IPS DF 6.9 (cell line): ENCODE measurements at regions not wholly inside any gene's neighbourhood (a gene's known extent, or its start where the extent isn't known, plus 50 kb on each side); places are given as distances from the start of the nearest gene placed in this dataset.

Experiments
- DNase-seq: peaks from one replicate; pipeline ENCODE4 v3.0.0-alpha.2; 2013; ENCODE audit warnings: low read depth, low spot score
- H3K27ac ChIP-seq: one replicate; pipeline ENCODE4 v1.5.1; 2013; ENCODE audit warnings: low read length, control low read depth
- H3K27me3 ChIP-seq: 2 replicates; pipeline ENCODE4 v1.6.1; 2013; ENCODE audit warnings: mild to moderate bottlenecking, low read length; ENCODE audit not compliant: control insufficient read depth, insufficient read depth
- H3K36me3 ChIP-seq: 2 replicates; pipeline ENCODE4 v1.6.1; 2013; ENCODE audit warnings: low read length; ENCODE audit not compliant: control insufficient read depth, insufficient read depth
- H3K4me1 ChIP-seq: 2 replicates; pipeline ENCODE4 v1.6.1; 2013; ENCODE audit warnings: low read length; ENCODE audit not compliant: control insufficient read depth, insufficient read depth
- H3K4me3 ChIP-seq: 2 replicates; pipeline ENCODE4 v1.5.1; 2013; ENCODE audit warnings: mild to moderate bottlenecking, low read length
- H3K9me3 ChIP-seq: 2 replicates; pipeline ENCODE4 v1.6.1; 2013; ENCODE audit warnings: low read length, inconsistent platforms; ENCODE audit not compliant: control insufficient read depth, insufficient read depth
- WGBS: extraction: QIAGEN DNeasy Blood & Tissue Kit; methylation state at CpG from one replicate; pipeline ENCODE4 v1.1.7; 2013; ENCODE audit warnings: mixed read lengths, missing lambda C conversion rate; ENCODE audit not compliant: insufficient read length, insufficient coverage; 5-methylcytosine and 5-hydroxymethylcytosine counted together

DNA sequence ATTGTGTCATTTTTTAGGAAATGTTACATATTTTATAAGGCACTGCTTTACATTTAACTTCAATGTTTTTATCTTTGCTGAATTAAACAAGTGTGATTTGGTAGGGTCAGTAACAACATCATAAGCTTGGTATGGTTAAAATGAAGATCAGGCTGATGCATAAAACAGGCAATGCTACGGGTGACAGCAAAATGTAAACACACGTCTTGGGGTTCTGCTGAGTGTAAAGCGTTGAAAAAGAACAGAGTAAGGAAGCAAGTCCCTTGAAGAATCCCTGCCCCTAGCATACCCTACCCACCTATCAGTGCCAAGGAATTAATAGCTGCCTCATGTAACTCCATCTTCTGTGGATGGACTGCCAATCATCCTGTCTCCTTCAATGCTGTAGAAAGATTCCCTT lies 157.0 kb downstream of the CBLL2 start:
- H3K27ac ChIP-seq: no peak overlapping the region
- H3K4me3 ChIP-seq: no peak overlapping the region
- no peaks in the 10 kb centered on the region for H3K36me3 ChIP-seq
- no peaks in the 10 kb centered on the region for H3K9me3 ChIP-seq
- H3K27me3 ChIP-seq: no peaks in the 10 kb centered on the region
- WGBS: no CpG with 5 or more reads among the region's 3 CpGs
- no peak for DNase-seq
- no peaks in the 10 kb centered on the region for H3K4me1 ChIP-seq

DNA sequence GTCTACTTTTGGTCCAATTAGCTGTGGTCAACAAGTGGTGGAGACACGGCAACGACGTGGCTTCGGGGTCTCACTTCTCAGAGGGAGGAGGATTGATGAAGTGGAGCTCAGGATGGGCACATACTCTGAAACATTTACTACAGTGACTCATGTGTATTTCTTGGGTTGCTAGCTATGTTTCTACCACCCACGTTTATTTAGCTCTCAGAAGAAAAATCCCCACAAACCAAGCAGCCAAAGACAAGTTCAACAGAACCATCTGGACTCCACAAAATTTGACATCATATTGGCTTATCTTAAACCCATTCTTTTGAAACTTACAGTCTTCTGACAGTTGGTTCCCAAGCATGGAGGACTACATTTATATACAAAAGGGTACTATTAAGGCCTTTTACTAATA lies 158.0 kb downstream of the CBLL2 start:
- no peak for DNase-seq
- H3K4me3 ChIP-seq: no peak overlapping the region
- no peaks in the 10 kb centered on the region for H3K9me3 ChIP-seq
- H3K4me1 ChIP-seq: no peaks in the 10 kb centered on the region
- H3K27ac ChIP-seq: no peak overlapping the region
- no CpG with 5 or more reads among the region's 5 CpGs for WGBS
- H3K27me3 ChIP-seq: no peaks in the 10 kb centered on the region
- no peaks in the 10 kb centered on the region for H3K36me3 ChIP-seq

DNA sequence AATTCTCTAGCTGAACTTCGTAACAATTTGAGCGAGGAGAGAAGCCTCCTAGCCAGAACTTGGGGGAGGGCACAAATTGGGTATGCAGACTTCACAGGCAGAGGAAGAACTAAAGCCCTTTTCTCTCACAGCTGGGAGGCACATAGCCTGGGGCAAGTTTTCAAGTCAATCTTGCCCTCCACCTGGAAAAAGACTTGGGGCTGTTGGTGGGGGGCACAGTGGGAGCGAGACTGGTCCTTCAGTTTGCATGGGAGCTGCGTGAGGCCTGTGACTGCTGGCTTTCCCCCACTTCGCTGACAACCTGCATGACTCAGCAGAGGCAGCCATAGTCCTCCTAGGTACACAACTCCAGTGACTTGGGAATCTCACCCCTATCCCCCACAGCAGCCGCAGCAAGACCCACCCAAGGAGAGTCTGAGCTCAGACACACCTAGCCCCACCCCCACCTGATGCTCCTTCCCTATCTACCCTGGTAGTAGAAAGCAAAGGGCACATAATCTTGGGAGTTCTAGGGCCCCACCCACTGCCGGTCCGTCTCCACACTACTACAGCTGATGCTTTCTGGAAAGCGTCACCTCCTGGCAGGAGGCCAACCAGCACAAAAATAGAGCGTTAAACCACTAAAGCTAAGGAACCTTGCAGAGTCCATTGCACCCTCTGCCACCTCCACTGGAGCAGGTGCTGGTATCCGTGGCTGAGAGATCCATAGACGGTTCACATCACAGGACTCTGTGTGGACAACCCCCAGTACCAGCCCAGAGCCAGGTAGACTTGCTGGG lies 160.8 kb downstream of the CBLL2 start:
- H3K27ac ChIP-seq: no peak overlapping the region
- no peaks in the 10 kb centered on the region for H3K4me1 ChIP-seq
- DNase-seq: no peak
- H3K36me3 ChIP-seq: no peaks in the 10 kb centered on the region
- H3K27me3 ChIP-seq: no peaks in the 10 kb centered on the region
- no peak overlapping the region for H3K4me3 ChIP-seq
- H3K9me3 ChIP-seq: no peaks in the 10 kb centered on the region
- no CpG with 5 or more reads among the region's 12 CpGs for WGBS

DNA sequence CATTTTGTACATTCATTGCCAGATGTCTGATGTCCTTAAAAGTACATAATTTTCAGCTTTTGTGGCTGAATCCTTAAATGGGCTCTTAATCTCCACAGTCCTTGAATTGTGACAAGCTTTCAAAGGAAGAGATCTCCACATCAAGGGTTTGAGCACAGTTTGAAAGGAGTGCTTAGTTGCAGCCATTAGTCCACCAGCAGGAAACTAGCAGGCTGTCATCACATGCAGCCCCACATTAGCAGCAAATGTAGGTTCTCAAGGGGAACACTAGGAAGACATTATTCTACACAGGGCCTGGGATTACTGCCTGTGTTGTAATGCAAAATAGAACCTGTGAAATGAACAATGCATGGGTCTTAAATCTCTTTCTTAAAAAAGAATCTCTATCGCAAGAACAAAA lies 173.2 kb downstream of the CBLL2 start:
- Histone ChIP-seq H3K27ac (no peak overlapping the region), H3K27me3 (no peaks in the 10 kb centered on the region), H3K4me1 (no peaks in the 10 kb centered on the region), H3K4me3 (no peak overlapping the region), H3K36me3 (no peaks in the 10 kb centered on the region), H3K9me3 (no peaks in the 10 kb centered on the region)
- no CpG with 5 or more reads among the region's 1 CpG for WGBS
- DNase-seq: no peak

DNA sequence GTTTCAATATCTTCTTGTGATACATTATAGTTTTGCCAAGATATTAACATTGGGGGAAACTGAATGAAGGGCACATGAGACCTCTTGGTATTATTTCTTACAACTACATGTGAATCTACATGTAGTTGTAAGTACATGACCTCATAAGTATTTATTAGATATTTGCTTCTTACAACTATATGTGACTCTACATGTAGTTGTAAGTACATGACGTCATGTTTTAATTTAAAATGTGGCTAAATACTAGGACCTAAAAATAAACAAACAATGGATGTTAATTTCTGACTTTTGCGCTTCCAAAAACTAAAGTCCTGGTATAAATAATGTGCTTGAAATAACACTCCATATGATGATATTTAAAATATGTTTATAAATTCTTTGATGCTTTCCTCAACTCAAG lies 190.2 kb downstream of the CBLL2 start:
- Histone ChIP-seq H3K4me3 (no peak overlapping the region), H3K4me1 (no peaks in the 10 kb centered on the region), H3K9me3 (no peaks in the 10 kb centered on the region), H3K27me3 (no peaks in the 10 kb centered on the region), H3K27ac (no peak overlapping the region), H3K36me3 (no peaks in the 10 kb centered on the region)
- DNase-seq: no peak
- no CpG with 5 or more reads among the region's 2 CpGs for WGBS

DNA sequence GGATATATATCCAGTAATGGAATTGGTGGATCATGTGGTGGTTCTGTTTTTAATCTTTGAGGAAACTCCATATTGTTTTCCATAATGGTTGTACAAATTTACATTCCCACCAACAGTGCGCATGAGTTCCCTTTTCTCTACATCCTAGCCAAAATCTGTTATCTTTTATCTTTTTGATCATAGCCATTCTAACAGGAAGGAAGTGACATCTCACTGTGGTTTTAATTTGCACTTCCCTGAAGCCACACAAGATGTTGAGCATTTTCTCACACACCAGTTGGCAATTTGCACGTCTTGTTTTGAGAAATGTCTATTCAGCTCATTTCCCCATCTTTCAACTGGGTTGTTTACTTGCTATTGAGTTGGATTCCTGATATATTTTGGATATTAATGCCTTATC lies 194.9 kb downstream of the CBLL2 start:
- no peak for DNase-seq
- Histone ChIP-seq H3K27ac (no peak overlapping the region), H3K4me3 (no peak overlapping the region), H3K4me1 (no peaks in the 10 kb centered on the region), H3K36me3 (no peaks in the 10 kb centered on the region), H3K27me3 (no peaks in the 10 kb centered on the region), H3K9me3 (no peaks in the 10 kb centered on the region)
- no CpG with 5 or more reads among the region's 2 CpGs for WGBS

DNA sequence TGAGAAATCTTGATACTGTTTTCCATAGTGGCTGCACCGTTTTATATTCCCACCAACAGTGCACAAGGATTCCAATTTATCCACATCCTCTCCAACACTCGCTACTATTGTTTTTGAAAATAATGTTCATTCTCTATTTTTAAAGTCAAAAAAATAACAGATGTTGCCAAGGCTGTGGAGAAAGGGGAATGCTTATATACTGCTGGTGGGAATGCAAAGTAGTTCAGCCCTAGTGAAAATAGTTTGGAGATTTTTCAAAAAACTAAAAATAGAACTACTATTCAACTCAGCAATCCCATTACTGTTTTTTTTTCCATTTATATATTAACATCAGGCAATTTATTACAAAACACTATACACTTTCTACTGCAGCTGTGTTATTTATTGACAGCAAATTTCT lies 208.7 kb downstream of the CBLL2 start:
- no peak for DNase-seq
- WGBS: no CpG with 5 or more reads among the region's 2 CpGs
- no peaks in the 10 kb centered on the region for H3K9me3 ChIP-seq

DNA sequence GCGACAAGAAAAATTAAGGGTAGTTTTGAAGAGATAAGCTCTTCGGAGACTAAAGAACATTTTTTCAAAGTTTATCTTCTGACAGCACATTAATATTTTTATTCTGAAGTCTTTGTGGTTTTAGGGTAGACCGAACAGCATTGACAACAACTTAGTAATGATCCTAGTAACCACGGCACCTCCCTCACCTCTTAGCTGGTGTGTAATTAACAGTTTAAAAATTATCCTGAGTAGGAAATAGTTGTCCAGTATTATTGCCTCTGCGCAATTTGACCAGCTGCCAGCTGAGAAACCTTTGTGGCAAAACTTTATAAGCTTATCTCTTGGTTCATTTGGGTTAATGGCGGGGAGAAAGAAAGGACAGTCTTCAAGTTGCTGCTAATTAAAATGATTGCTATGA lies 213.6 kb downstream of the CBLL2 start:
- DNase-seq: no peak
- WGBS: no CpG with 5 or more reads among the region's 6 CpGs
- Histone ChIP-seq H3K27me3 (no peaks in the 10 kb centered on the region), H3K36me3 (no peaks in the 10 kb centered on the region), H3K27ac (no peak overlapping the region), H3K9me3 (no peaks in the 10 kb centered on the region), H3K4me1 (no peaks in the 10 kb centered on the region), H3K4me3 (no peak overlapping the region)

More for the DNA sequence above, 208.7 kb downstream of the CBLL2 start:
- H3K4me3 ChIP-seq: no peak overlapping the region
- H3K4me1 ChIP-seq: no peaks in the 10 kb centered on the region
- H3K36me3 ChIP-seq: no peaks in the 10 kb centered on the region
- H3K27me3 ChIP-seq: no peaks in the 10 kb centered on the region
- H3K27ac ChIP-seq: no peak overlapping the region

DNA sequence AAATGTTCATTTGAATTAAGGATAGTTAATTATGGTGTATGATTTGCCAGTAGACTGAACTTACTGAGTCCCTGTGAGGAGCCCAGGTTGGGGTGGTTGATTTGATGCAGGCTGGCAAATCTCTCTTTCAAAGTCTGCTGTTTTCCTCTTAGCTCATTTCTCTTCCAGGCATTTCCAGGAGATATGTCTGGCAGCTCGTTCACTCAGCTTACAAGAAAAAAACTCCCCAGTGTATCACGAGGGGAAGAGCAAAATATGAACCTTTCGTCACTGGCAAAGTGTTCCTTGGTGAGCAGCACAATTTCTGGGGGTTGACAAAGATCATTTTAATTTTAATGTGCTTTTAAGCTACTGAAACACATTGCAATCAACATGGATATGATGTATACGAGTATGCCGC lies 244.2 kb downstream of the CBLL2 start:
- H3K4me3 ChIP-seq: no peak overlapping the region
- DNase-seq: no peak
- no peak overlapping the region for H3K27ac ChIP-seq
- no CpG with 5 or more reads among the region's 5 CpGs for WGBS
- H3K27me3 ChIP-seq: no peaks in the 10 kb centered on the region
- H3K36me3 ChIP-seq: no peaks in the 10 kb centered on the region
- no peaks in the 10 kb centered on the region for H3K4me1 ChIP-seq
- H3K9me3 ChIP-seq: no peaks in the 10 kb centered on the region

DNA sequence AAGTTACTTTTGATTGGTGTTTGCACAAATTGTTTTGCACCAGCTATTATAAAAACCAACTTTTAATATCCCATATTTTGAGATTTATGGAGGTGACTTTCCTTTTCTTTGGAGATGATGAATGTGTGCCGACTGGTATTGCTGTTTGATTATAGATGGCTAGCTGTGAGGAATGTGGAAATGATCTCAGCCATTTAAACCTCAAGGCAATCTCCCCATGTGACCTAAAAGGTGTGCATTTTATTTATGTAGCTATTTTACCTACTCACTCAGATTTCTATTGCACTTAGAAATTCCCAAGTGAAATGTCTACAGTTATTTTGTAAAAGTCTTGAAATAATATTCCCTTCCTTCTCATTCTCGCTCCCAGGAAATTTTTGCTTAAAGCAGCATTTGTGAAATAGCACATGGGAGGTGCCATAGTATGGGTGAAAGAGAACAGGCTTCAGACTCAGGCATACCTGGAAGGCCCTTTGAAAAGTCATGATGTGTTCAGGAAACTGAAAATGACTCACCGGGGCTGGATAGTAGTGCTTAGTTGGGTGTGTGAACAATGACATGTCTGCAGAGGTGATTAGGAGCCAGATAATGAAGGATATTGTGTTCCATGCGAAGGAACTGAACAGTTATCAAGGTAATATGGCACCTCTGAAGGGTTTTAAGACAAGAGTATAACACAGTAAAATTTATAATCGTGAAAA lies 247.6 kb downstream of the CBLL2 start:
- DNase-seq: no peak
- Histone ChIP-seq H3K4me3 (no peak overlapping the region), H3K36me3 (no peaks in the 10 kb centered on the region), H3K4me1 (no peaks in the 10 kb centered on the region), H3K27me3 (no peaks in the 10 kb centered on the region), H3K9me3 (no peaks in the 10 kb centered on the region), H3K27ac (no peak overlapping the region)
- WGBS: no CpG with 5 or more reads among the region's 5 CpGs

DNA sequence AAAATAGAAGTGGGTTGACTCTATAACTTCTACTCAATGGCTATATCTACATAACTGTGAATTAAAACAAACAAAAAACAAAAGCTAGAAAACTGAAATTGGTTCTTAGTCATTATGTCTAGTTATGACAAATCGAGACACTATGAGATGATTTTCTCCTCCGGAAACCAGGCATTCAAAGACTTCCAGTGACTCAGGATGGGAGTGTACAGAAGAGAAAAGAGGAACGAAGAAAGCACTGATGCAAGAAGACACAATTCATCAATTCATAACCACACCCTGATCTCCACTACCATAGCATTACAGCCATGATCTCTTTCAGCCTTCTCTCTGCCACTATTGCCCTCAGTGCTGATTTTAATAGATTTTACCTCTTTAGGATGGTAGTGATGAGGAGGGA lies 253.6 kb downstream of the CBLL2 start:
- Histone ChIP-seq H3K4me1 (no peaks in the 10 kb centered on the region), H3K27ac (no peak overlapping the region), H3K36me3 (no peaks in the 10 kb centered on the region), H3K27me3 (no peaks in the 10 kb centered on the region), H3K4me3 (no peak overlapping the region), H3K9me3 (no peaks in the 10 kb centered on the region)
- no peak for DNase-seq
- no CpG with 5 or more reads among the region's 3 CpGs for WGBS
